ENCODE measurements at regions not wholly inside any gene's neighbourhood (a gene's known extent, or its start where the extent isn't known, plus 50 kb on each side); places are given as distances from the start of the nearest gene placed in this dataset.

DNA sequence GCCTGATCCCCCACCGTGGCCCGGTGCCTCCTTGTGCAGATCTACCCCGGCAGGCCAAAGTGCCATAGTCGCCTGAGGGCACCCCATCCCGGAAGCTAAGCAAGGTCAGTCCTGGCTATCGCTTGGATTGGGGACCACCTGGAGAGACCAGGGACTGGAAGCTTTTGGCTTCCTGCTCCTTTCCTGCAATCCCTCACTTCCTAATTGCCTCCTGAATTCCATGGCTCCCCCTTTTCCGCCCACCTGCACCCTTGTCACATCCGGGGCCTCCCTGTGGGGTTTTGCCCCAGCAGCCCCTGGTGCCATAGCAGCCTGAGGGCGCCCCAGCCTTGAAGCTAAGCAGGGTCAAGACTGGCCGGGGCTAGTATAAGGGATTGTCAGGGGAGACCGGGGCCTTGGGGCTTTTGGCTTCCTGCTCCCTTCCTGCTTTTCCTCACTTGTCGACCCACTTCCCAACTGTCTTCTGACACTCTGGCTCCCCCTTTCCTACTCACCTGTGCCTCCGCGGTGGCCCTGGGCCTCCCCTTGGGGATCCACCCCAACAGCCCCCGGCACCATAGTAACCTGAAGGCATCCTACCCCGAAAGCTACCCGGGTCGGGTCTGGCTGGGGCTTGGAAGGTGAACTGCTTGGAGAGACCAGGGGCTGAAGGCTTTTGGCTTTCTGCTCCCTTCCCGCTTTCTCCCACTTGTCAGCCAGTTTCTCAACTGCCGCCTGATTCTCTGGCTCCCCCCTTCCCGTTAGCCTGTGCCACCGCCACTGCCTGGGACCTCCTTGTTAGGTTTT is 2293.6 kb downstream of the TP53TG3F start:
- TF ChIP-seq, protein P1, sequence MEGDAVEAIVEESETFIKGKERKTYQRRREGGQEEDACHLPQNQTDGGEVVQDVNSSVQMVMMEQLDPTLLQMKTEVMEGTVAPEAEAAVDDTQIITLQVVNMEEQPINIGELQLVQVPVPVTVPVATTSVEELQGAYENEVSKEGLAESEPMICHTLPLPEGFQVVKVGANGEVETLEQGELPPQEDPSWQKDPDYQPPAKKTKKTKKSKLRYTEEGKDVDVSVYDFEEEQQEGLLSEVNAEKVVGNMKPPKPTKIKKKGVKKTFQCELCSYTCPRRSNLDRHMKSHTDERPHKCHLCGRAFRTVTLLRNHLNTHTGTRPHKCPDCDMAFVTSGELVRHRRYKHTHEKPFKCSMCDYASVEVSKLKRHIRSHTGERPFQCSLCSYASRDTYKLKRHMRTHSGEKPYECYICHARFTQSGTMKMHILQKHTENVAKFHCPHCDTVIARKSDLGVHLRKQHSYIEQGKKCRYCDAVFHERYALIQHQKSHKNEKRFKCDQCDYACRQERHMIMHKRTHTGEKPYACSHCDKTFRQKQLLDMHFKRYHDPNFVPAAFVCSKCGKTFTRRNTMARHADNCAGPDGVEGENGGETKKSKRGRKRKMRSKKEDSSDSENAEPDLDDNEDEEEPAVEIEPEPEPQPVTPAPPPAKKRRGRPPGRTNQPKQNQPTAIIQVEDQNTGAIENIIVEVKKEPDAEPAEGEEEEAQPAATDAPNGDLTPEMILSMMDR (IDR thresholded peaks at IDR 0.05) = no peak

DNA sequence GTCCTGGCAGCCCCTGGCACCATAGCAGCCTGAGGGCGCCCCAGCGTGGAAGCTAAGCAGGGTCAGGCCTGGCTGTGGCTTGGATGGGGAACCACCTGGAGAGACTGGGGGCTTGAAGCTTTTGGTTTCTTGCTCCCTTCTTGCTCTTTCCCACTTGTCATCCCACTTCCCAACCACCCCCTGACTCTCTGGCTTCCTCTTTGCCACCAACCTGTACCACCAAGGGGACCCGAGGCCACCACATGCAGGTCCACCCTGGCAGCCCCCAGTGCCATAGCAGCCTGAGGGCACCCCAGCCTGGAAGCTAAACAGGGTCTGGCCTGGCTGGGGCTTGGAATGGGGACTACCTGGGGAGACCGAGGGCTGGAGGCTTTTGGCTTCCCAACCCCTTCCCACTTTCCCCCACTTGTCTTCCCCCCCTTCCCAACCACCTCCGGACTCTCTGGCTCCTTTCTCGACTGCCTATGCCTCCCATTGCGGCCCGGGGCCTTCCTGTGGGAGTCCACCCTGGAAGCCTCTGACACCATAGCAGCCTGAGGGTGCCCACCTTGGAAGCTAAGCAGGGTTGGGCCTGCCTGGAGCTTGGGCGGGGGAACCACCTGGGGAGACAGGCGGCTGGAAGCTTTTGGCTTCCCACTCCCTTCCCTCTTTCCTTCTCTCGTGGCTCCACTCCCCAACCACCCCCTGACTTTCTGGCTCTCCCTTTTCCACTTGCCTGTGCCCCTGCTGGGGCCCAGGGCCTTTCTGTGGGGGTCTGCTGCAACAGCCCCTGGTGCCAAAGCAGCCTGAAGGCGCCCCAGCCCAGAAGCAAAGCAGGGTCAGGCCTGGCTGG is 2294.4 kb downstream of the TP53TG3F start:
- TF ChIP-seq, protein P1 (IDR thresholded peaks at IDR 0.05) = no peak

DNA sequence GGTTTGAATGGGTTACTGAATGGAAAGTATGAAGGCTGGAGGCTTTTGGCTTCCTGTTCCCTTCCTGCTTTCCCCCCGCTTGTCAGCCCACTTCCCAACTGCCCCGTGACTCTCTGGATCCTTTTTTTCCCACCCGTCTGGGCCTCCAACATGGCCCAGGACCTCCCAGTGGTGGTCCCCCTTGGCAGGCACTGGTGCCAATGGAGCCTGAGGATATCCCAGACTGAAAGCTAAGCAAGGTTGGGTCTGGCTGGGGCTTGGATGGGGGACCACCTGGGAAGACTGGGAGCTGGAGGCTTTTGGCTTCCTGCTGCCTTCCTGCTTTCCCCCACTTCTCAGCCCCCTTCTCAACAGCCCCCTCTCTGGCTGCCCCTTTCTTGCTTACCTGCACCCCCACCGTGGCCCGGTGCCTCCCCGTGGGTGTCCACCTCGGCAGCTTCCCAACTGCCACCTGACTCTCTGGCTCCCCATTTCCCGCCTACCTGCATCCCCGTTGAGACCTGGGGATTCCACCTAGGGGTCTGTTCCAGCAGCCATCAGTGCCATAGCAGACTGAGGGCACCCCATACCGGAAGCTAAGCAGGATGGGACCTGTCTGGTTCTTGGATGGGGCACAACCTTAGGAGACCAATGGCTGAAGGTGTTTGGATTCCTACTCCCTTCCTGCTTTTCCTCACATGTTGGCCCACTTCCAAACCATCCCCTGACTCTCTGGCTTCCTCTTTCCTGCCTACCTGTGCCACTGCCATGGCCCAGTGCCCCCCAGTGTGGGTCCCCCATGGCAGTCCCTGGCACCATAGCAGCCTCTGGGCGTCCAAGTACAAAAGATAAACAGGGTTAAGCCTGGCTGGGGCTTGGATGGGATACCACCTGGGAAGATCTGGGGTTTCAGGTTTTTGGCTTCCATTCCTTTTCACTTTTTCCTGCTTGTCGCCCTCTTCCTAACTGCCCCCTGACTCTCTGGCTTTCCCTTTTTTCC is 2295.3 kb downstream of the TP53TG3F start:
- TF ChIP-seq, protein P1 (IDR thresholded peaks at IDR 0.05) = no peak

DNA sequence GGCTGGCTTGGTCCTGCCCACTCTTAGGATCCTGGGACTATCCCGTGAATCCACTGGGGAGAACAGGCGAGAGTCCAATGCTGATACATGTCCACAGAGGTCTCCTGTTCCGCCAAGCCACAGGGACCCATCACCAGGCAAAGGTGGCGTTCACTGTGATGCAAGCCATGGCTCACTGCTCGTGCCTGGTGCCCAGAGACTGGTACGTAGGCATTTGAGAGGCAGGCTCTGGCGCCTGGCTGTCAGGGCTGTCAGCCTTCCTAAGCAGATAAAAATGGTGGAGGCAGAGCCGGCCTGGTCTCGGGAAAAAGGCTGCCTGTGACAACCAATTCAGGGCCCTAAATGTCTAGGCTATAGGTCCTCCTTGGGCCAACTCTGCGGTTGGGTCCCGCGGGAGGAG is 2329.0 kb downstream of the TP53TG3F start:
- TF ChIP-seq, protein P1 (IDR thresholded peaks at IDR 0.05) = no peak

DNA sequence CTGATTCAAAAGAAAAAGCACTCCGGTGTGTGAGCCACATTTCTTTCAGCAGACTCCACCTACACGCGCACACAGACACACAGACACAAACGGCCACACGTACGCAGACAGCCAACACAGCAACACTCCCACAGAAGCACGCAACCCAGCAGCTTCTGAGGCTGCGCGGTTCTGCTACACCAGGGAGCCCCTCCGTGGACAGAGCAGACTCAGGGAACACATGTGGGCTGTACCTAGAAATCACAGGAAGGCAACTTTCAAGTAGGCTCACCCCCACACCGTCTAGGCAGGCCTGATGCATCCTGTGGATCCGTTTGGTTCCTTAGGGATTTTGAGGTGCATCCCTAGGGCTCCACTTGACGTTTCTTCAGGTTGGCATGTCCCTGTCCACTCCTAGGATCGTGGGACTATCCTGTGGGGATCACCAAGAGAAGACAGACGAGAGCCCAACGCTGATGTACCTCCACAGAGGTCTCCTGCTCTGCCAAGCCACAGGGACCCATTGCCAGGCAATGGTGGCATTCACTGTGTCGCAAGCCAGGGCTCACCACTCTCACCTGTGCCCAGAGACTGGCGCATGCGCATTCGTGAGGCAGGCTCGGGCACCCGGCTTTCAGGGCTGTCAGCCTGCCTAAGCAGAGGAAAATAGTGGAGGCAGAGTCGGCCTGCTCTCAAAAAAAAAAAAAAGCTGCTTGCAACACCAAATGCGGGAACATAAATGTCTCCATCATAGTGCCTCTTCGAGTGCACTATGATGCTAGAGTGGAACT is 2333.3 kb downstream of the TP53TG3F start:
- TF ChIP-seq, protein P1 (IDR thresholded peaks at IDR 0.05) = no peak

DNA sequence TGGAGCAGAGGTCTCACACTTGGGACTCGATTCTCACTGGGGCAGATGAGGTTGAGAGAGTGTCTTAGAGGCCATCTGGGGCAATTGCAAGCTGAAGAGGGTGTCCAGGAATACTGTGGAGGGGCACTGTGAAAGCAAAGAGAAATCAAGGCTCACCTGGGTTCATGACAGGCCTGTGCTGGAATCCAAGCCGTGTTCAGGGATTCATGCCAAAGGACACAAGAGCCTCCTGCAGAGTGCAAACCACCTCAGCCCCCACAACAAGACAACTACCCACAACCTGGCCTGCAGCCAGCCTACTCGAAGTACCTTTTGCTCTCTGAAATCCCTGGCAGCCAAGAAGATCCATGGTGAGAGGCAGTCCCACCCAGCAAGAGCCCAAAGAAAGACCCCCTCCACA is 2334.2 kb downstream of the TP53TG3F start:
- TF ChIP-seq, protein P1 (IDR thresholded peaks at IDR 0.05) = no peak
